Activated CD4-positive, alpha-beta memory T cell treated with anti-CD3 and anti-CD28 coated beads, Interleukin-2, amount 10 ng/mL, durations not matched to agents 7 days and 5 days (primary cell): ENCODE measurements at regions not wholly inside any gene's neighbourhood (a gene's known extent, or its start where the extent isn't known, plus 50 kb on each side); places are given as distances from the start of the nearest gene placed in this dataset.

Source experiments
- CTCF ChIA-PET: fragments of 350-600 bp; sonication (Branson Sonifier 250); formaldehyde crosslinking; loops from one replicate; lab custom pipeline; 2021; ENCODE audit warnings: antibody characterized with exemption, inconsistent platforms; lab: Charles Lee
- POLR2A ChIA-PET: fragments of 350-600 bp; sonication (Branson Sonifier 250); formaldehyde crosslinking; loops from one replicate; lab custom pipeline; 2021; ENCODE audit warnings: antibody characterized with exemption; lab: Charles Lee
- DNase-seq: peaks from one replicate; pipeline ENCODE4 v3.0.0-alpha.2; 2020
- H3K27ac Mint-ChIP-seq: one replicate; pipeline ENCODE4 v1.8.0; 2021; ENCODE audit warnings: mild to moderate bottlenecking, mixed read lengths
- H3K27me3 Mint-ChIP-seq: one replicate; pipeline ENCODE4 v1.8.0; 2021; ENCODE audit warnings: mixed read lengths
- H3K36me3 Mint-ChIP-seq: one replicate; pipeline ENCODE4 v1.8.0; 2021; ENCODE audit warnings: low read depth, mixed read lengths
- H3K4me1 Mint-ChIP-seq: one replicate; pipeline ENCODE4 v1.8.0; 2021; ENCODE audit warnings: mixed read lengths
- H3K4me3 Mint-ChIP-seq: one replicate; pipeline ENCODE4 v1.8.0; 2021; ENCODE audit warnings: mild to moderate bottlenecking, mixed read lengths
- H3K9me3 Mint-ChIP-seq: one replicate; pipeline ENCODE4 v1.8.0; 2021; ENCODE audit warnings: mixed read lengths

GRCh38 chr6:1049900-1050299 is 262.0 kb upstream of the FOXQ1 start:
- H3K9me3 Mint-ChIP-seq: no peaks in the 10 kb centered on the region
- POLR2A ChIA-PET: no interaction called here
- CTCF ChIA-PET: no interaction called here
- H3K4me3 Mint-ChIP-seq: no peak overlapping the region
- no peaks in the 10 kb centered on the region for H3K4me1 Mint-ChIP-seq
- no peaks in the 10 kb centered on the region for H3K36me3 Mint-ChIP-seq
- DNase-seq: no peak
- no peak overlapping the region for H3K27ac Mint-ChIP-seq
- peaks cover 24% of the 10 kb centered on the region for H3K27me3 Mint-ChIP-seq

GRCh38 chr6:1049170-1049569 is 262.7 kb upstream of the FOXQ1 start:
- POLR2A ChIA-PET: no interaction called here
- H3K9me3 Mint-ChIP-seq: no peaks in the 10 kb centered on the region
- no peaks in the 10 kb centered on the region for H3K36me3 Mint-ChIP-seq
- H3K27ac Mint-ChIP-seq: no peak overlapping the region
- CTCF ChIA-PET: no interaction called here
- H3K27me3 Mint-ChIP-seq: peaks cover 24% of the 10 kb centered on the region
- H3K4me3 Mint-ChIP-seq: no peak overlapping the region
- no peak for DNase-seq
- no peaks in the 10 kb centered on the region for H3K4me1 Mint-ChIP-seq

DNA sequence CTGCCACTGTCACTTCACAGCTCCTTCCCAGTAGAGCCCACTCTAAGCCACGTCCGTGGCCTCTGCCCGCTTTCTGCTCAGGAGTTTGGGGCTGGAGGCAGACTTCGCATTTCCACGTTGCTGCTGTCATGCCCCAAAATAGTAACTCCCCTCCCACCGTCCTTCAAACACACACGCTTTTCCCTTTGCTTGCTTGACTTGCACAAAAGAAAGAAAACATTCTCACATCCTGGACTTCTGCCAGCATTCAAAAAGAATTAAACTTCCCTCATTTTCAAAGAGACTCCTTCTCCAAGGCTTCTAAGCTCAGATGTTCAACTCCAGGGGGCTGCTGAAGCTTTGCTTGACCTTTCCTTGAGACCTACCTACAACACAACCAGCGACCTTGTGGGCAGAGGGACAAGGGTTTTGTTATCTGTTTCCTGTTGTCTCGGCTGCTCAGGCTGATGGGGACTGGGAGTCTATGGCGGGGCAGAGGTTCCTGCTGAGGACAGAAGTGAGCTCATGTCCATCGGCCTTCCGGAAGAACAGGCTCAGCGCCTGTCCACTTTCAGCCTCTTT is 263.8 kb upstream of the FOXQ1 start:
- Mint-ChIP-seq H3K9me3 (no peaks in the 10 kb centered on the region), H3K27ac (no peak overlapping the region), H3K27me3 (peaks cover 26% of the 10 kb centered on the region), H3K4me1 (no peaks in the 10 kb centered on the region), H3K36me3 (no peaks in the 10 kb centered on the region), H3K4me3 (no peak overlapping the region)
- no peak for DNase-seq
- ChIA-PET POLR2A (no interaction called here), CTCF (no interaction called here)

- ChIA-PET POLR2A (no interaction called here), CTCF (no interaction called here)
- H3K36me3 Mint-ChIP-seq: no peaks in the 10 kb centered on the region
- DNase-seq: no peak
- H3K27me3 Mint-ChIP-seq: peaks cover 29% of the 10 kb centered on the region
- H3K4me1 Mint-ChIP-seq: no peaks in the 10 kb centered on the region
- no peak overlapping the region for H3K4me3 Mint-ChIP-seq
- H3K9me3 Mint-ChIP-seq: no peaks in the 10 kb centered on the region
- H3K27ac Mint-ChIP-seq: no peak overlapping the region
These were observed 266.7 kb upstream of the FOXQ1 start for GRCh38 chr6:1045239-1045638.

DNA sequence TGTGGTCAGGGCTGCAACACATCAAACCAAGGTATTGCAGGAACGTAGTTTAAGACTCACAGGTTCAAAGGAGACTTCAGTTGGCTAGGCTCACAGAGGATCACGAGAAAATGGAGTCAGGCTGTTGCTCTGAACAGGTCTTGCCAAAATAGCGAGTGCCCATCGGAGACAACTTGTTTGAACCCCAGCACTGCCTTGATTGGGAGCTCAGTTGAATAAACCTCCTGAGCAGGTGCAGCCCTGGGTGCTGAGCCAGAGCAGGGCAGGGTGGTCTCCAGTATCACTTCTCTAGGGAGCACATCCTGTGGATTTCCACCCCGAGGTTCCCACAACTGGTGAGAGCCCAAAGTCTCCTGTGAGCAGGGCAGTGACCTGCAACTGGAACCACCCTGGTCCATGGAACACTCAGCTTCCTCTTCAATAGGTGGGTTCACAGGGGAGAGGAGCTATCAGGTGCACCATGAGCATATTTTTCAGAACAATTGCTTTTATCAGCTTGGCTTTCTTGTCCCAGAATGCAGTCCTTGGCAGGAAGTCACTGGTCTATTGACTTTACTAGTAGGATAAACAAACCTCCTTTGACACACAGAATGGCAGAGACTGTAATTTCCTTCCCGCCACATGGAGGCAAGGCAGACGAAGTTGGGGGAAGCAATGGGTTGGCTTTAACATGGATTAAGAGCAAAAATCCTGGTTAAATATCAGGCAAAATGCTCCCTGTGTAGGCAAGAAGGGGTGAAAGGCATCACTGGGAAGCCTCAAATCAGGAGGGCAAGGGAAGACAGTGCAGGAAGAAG is 267.7 kb upstream of the FOXQ1 start:
- Mint-ChIP-seq H3K27ac (no peak overlapping the region), H3K4me3 (no peak overlapping the region), H3K9me3 (no peaks in the 10 kb centered on the region), H3K27me3 (peaks cover 24% of the 10 kb centered on the region), H3K36me3 (no peaks in the 10 kb centered on the region), H3K4me1 (no peaks in the 10 kb centered on the region)
- POLR2A ChIA-PET: no interaction called here
- no peak for DNase-seq
- CTCF ChIA-PET: no interaction called here

DNA sequence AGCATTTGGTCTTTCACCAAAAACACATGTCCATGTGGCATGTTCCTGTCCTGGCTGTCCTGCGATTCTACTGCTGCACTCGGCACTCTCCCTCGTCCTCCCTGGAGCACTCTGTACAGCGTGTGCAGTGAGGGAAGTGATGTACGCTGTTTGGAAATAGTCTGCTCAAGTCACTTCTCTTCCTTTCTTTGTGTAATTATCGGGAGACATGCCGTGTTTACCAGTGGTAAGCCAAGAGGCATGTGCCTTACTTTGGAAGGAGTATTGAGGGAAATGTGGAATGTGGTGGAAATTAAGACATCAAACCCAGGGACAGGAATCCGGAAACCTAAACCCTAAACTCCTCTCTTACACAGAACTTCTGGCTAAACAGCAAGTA is 268.5 kb upstream of the FOXQ1 start:
- ChIA-PET CTCF (no interaction called here), POLR2A (no interaction called here)
- DNase-seq: no peak
- H3K4me1 Mint-ChIP-seq: no peaks in the 10 kb centered on the region
- peaks cover 22% of the 10 kb centered on the region for H3K27me3 Mint-ChIP-seq
- H3K27ac Mint-ChIP-seq: no peak overlapping the region
- no peak overlapping the region for H3K4me3 Mint-ChIP-seq
- no peaks in the 10 kb centered on the region for H3K9me3 Mint-ChIP-seq
- H3K36me3 Mint-ChIP-seq: no peaks in the 10 kb centered on the region

DNA sequence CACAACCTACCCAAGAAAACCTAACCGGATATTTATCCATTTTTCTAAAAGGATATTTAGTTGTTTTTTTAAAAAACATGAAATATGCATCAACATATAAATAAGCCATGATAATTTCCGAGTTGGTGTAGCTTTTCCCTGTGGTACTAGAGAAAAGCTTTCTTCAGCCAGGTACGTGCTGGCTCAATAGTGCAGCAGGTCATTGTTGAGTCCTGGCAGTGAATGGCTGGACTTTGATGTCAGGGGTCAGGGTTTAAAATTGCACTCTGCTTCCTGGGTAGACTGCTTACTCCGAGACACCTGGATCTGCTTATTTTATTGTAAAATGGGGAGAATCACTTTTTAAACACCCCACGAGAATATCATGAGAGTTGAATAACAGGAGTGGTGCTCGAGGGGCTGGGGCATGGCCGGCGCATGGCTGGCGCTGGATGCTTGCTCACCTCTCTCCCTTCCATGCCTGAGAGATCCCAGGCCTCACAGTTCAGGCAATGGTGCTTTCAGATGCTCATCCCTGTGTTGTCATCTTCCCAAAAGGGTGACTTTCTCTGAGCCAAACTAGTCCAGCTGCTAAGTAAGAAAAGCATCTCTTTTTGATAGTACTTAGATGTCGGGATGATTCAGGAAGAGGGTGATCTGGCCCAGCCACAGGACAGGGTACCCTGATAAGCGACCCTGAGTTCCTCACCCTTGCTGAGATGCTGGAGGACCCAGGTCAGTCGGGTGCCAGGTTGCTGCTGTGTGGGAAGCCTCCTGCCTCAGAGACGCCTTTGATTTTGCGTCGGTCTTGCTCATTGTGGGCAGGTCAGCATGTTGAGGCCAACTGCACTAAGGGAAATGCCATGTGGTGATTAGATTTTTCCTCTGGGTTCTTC is 269.1 kb upstream of the FOXQ1 start:
- Mint-ChIP-seq H3K9me3 (no peaks in the 10 kb centered on the region), H3K27me3 (peaks cover 17% of the 10 kb centered on the region), H3K4me1 (no peaks in the 10 kb centered on the region), H3K27ac (no peak overlapping the region), H3K4me3 (no peak overlapping the region), H3K36me3 (no peaks in the 10 kb centered on the region)
- DNase-seq: no peak
- ChIA-PET CTCF (no interaction called here), POLR2A (no interaction called here)

DNA sequence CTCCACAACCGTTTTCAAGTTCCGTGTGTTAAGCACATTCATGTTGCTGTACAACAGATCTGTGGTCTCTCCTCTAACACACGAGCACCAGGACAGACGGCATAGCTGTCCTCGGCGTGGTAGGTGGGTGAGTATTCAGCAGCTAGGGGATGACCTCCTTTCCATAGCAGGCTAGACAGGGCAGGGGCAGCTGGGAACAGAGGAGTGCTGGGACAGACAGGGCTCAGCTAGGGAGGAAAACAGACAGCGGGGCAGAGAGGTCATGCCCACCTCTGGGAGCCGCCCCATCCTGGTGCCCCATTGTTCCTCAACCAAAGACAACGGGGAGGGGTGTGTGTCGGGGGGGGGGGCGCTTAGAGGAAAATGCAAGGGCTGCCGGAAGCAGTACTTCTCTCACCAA is 271.5 kb upstream of the FOXQ1 start:
- Mint-ChIP-seq H3K9me3 (no peaks in the 10 kb centered on the region), H3K4me1 (no peaks in the 10 kb centered on the region), H3K4me3 (no peak overlapping the region), H3K27me3 (peaks cover 9% of the 10 kb centered on the region), H3K27ac (no peak overlapping the region), H3K36me3 (no peaks in the 10 kb centered on the region)
- CTCF ChIA-PET: no interaction called here
- DNase-seq: no peak
- POLR2A ChIA-PET: no interaction called here

DNA sequence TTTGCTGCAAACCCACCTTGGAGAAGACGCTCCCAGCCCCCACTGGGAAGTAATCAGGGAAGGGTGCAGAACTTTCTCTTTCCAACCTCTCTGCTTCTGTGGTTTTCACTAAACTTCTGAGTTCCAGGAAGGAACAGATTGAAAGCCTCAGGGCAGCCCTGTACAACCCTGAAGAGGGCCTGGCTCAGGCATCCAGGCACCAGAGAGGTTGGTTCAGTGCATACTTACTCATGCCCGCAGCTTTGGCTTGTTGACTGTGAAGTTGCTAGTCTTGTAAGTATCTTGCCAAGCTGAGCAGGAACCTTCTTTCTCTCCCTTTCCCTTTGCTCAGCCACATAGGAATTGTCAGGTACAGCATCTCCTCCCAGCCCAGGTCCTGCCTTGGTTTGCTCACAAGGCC is 272.2 kb upstream of the FOXQ1 start:
- Mint-ChIP-seq H3K27me3 (peaks cover 7% of the 10 kb centered on the region), H3K36me3 (no peaks in the 10 kb centered on the region), H3K4me1 (no peaks in the 10 kb centered on the region), H3K4me3 (no peak overlapping the region), H3K27ac (no peak overlapping the region), H3K9me3 (no peaks in the 10 kb centered on the region)
- ChIA-PET POLR2A (no interaction called here), CTCF (no interaction called here)
- no peak for DNase-seq

DNA sequence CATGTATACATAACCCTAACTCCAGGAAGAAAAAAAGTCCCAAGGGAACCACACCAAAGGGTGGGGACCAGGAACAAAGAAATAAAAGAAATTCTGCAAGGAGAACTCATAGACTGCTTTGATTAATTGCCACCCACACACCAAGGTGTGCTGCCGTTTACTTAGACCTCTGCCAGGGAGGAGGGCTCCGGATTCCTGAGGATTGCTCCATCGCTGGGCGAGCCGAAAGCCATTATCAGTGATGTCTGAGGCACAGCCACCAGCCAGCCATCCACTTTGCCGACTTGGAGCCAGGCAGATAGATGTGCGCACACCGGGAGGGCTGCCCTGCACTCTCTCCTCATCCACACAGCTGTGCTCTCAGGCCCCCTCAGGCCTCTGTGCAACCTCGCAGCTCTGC is 272.7 kb upstream of the FOXQ1 start:
- no peaks in the 10 kb centered on the region for H3K9me3 Mint-ChIP-seq
- peaks cover 7% of the 10 kb centered on the region for H3K27me3 Mint-ChIP-seq
- no peak overlapping the region for H3K27ac Mint-ChIP-seq
- CTCF ChIA-PET: no interaction called here
- H3K4me3 Mint-ChIP-seq: no peak overlapping the region
- no peaks in the 10 kb centered on the region for H3K36me3 Mint-ChIP-seq
- no peak for DNase-seq
- H3K4me1 Mint-ChIP-seq: no peaks in the 10 kb centered on the region
- POLR2A ChIA-PET: no interaction called here

DNA sequence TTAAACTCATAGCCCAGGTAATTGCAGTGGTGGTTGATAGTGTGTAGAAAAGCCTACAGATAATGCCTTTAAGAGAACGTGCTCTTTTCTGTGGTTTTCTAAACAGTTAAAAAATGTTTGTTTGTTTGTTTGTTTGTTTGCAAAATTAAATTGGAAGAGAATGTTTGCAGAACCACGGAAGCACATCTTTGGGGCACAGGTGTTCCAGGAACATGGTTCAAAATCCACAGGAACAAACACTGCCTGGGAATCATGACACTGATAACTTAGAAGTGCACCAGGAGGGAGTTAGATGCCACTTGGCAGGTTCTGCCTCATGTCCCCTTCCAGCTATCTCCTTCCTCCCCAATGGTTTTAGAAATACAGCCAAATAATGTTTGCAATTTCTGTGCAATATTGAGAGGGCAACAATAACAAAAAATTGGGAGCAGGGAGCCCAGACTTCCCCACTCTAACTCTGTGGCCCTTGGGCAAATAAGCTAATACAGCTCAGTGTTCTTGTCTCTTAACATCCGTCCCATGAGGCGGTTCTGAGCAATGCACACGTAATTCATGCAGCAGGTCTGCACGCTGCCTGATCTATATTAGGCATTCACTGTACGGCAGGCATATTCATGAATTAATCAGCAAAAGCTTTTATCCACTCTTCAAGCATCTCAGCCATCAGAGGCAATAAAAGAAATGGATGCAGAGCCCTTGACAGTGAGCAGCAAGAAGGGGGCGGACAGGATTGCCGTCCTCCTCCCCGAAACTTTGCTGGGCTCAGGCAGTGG is 274.3 kb upstream of the FOXQ1 start:
- Mint-ChIP-seq H3K27ac (no peak overlapping the region), H3K4me3 (no peak overlapping the region), H3K9me3 (no peaks in the 10 kb centered on the region), H3K27me3 (peaks cover 5% of the 10 kb centered on the region), H3K36me3 (no peaks in the 10 kb centered on the region), H3K4me1 (no peaks in the 10 kb centered on the region)
- ChIA-PET CTCF (no interaction called here), POLR2A (no interaction called here)
- DNase-seq: no peak

- no peaks in the 10 kb centered on the region for H3K36me3 Mint-ChIP-seq
- no peak overlapping the region for H3K27ac Mint-ChIP-seq
- no peaks in the 10 kb centered on the region for H3K9me3 Mint-ChIP-seq
- H3K27me3 Mint-ChIP-seq: peaks cover 1% of the 10 kb centered on the region
- ChIA-PET CTCF (no interaction called here), POLR2A (no interaction called here)
- no peaks in the 10 kb centered on the region for H3K4me1 Mint-ChIP-seq
- no peak overlapping the region for H3K4me3 Mint-ChIP-seq
- no peak for DNase-seq
These were observed 276.5 kb upstream of the FOXQ1 start for GRCh38 chr6:1035401-1035800.

DNA sequence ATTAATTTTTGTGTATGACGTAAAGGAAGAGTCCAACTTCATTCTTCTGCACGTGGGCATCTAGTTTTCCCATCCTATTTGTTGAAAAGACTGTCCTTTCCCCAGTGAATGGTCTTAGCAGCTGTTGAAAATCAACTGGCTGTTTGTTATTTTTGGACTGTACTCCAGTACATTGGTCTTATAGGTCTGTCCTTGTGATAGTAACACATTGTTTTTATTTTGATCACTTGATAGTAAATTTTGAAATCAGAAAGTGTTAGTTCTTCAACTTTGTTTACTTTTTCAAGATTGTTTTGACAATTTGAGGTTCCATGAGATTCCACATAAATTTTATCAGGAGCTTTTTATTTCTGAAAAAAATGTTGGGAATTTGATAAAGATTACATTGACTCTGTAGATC is 280.2 kb upstream of the FOXQ1 start:
- Mint-ChIP-seq H3K27ac (no peak overlapping the region), H3K4me3 (no peak overlapping the region), H3K9me3 (no peaks in the 10 kb centered on the region), H3K36me3 (no peaks in the 10 kb centered on the region), H3K27me3 (peaks cover 1% of the 10 kb centered on the region), H3K4me1 (no peaks in the 10 kb centered on the region)
- POLR2A ChIA-PET: no interaction called here
- CTCF ChIA-PET: no interaction called here
- no peak for DNase-seq
